SU-DHL-6 (cell line): ENCODE measurements at regions not wholly inside any gene's neighbourhood (a gene's known extent, or its start where the extent isn't known, plus 50 kb on each side); places are given as distances from the start of the nearest gene placed in this dataset.
A peak's percentile ranks its signal among the peaks of the same experiment; 100 is the strongest.

Experiments
- H2AFZ ChIP-seq: fragments of 200-600 bp; sonication (generic); 2 replicates; pipeline ENCODE4 v1.6.1; 2014; ENCODE audit warnings: low read depth, mild to moderate bottlenecking, moderate library complexity, mixed read lengths, antibody characterized with exemption, low read length; ENCODE audit not compliant: severe bottlenecking
- H3F3A ChIP-seq: fragments of 200-600 bp; shearing (Covaris generic); 2 replicates; pipeline ENCODE4 v1.6.0; 2016; ENCODE audit warnings: antibody characterized with exemption, mild to moderate bottlenecking; ENCODE audit not compliant: insufficient read depth
- H3K27ac ChIP-seq: fragments of 200-600 bp; sonication (generic); 2 replicates; pipeline ENCODE4 v1.5.1; 2016; ENCODE audit warnings: low read depth, mild to moderate bottlenecking, low read length, moderate library complexity, mixed read lengths
- H3K27me3 ChIP-seq: fragments of 200-600 bp; sonication (generic), shearing (Covaris generic); 2 replicates; pipeline ENCODE4 v1.6.0; 2014; ENCODE audit warnings: mild to moderate bottlenecking, low read length
- H3K36me3 ChIP-seq: fragments of 200-600 bp; sonication (generic); 2 replicates; pipeline ENCODE4 v1.6.1; 2014; ENCODE audit warnings: mild to moderate bottlenecking, low read length, mixed read lengths
- H3K4me2 ChIP-seq: fragments of 300-600, 200-600 bp; shearing (Covaris generic), sonication (generic); 2 replicates; pipeline ENCODE4 v1.6.0; 2014; ENCODE audit warnings: low read length, low read depth, mild to moderate bottlenecking; ENCODE audit not compliant: poor library complexity, severe bottlenecking
- H3K4me3 ChIP-seq: fragments of 200-600 bp; sonication (generic); 2 replicates; pipeline ENCODE4 v1.5.1; 2014; ENCODE audit warnings: antibody characterized with exemption, low read length, mild to moderate bottlenecking, mixed read lengths; ENCODE audit not compliant: insufficient read depth, poor library complexity, severe bottlenecking
- H3K79me2 ChIP-seq: fragments of 200-600 bp; sonication (generic); 2 replicates; pipeline ENCODE4 v1.6.1; 2014; ENCODE audit warnings: mild to moderate bottlenecking, low read length, moderate library complexity; ENCODE audit not compliant: insufficient read depth
- H3K9ac ChIP-seq: fragments of 200-600 bp; sonication (generic); 2 replicates; pipeline ENCODE4 v1.7.0; 2014; ENCODE audit warnings: mild to moderate bottlenecking, low read length
- H3K9me2 ChIP-seq: fragments of 200-600 bp; sonication (generic); replicated peaks from 2 replicates; pipeline ENCODE4 v1.6.1; 2014; ENCODE audit warnings: low read length; ENCODE audit not compliant: insufficient read depth
- H3K9me3 ChIP-seq: fragments of 200-600 bp; sonication (generic); 2 replicates; pipeline ENCODE4 v1.6.1; 2014; ENCODE audit warnings: low read length, mixed read lengths; ENCODE audit not compliant: insufficient read depth
- H4K20me1 ChIP-seq: fragments of 200-600 bp; sonication (generic); 2 replicates; pipeline ENCODE4 v1.6.1; 2014; ENCODE audit warnings: low read depth, mild to moderate bottlenecking, antibody characterized with exemption, low read length, moderate library complexity, mixed read lengths
- EZH2phosphoT487 ChIP-seq: fragments of 200-600 bp; sonication (generic), shearing (Covaris generic); conservative IDR thresholded peaks from 2 replicates; pipeline ENCODE4 v1.6.1; 2018; ENCODE audit warnings: mild to moderate bottlenecking, antibody characterized with exemption, low read length, moderate library complexity, mixed read lengths
- TF ChIP-seq, protein P1 (sequence below): fragments of 200-600 bp; sonication (generic); IDR thresholded peaks from one replicate; pipeline ENCODE4 v1.5.1; 2017; ENCODE audit warnings: antibody characterized with exemption, mild to moderate bottlenecking, low read length, moderate library complexity; ENCODE audit not compliant: insufficient read depth, poor library complexity, severe bottlenecking

- no peak overlapping the region for H2AFZ ChIP-seq
- no peak overlapping the region for H3K27ac ChIP-seq
- no peak overlapping the region for H3K4me3 ChIP-seq
- H4K20me1 ChIP-seq, result no peaks in the 10 kb centered on the region
- no peak overlapping the region for H3K4me2 ChIP-seq
- no peak overlapping the region for H3K9ac ChIP-seq
- no peaks in the 10 kb centered on the region for H3K79me2 ChIP-seq
- H3K9me2 ChIP-seq, result no peaks in the 10 kb centered on the region
- no peaks in the 10 kb centered on the region for H3K9me3 ChIP-seq
- H3K36me3 ChIP-seq, result no peaks in the 10 kb centered on the region
- H3K27me3 ChIP-seq, result no peaks in the 10 kb centered on the region
- no peaks in the 10 kb centered on the region for H3F3A ChIP-seq
- TF ChIP-seq, protein P1, sequence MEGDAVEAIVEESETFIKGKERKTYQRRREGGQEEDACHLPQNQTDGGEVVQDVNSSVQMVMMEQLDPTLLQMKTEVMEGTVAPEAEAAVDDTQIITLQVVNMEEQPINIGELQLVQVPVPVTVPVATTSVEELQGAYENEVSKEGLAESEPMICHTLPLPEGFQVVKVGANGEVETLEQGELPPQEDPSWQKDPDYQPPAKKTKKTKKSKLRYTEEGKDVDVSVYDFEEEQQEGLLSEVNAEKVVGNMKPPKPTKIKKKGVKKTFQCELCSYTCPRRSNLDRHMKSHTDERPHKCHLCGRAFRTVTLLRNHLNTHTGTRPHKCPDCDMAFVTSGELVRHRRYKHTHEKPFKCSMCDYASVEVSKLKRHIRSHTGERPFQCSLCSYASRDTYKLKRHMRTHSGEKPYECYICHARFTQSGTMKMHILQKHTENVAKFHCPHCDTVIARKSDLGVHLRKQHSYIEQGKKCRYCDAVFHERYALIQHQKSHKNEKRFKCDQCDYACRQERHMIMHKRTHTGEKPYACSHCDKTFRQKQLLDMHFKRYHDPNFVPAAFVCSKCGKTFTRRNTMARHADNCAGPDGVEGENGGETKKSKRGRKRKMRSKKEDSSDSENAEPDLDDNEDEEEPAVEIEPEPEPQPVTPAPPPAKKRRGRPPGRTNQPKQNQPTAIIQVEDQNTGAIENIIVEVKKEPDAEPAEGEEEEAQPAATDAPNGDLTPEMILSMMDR, result no peak
- TF ChIP-seq EZH2phosphoT487, result no peak
These were observed 105.1 kb downstream of the OXSM start for GRCh38 chr3:25895031-25895430.

DNA sequence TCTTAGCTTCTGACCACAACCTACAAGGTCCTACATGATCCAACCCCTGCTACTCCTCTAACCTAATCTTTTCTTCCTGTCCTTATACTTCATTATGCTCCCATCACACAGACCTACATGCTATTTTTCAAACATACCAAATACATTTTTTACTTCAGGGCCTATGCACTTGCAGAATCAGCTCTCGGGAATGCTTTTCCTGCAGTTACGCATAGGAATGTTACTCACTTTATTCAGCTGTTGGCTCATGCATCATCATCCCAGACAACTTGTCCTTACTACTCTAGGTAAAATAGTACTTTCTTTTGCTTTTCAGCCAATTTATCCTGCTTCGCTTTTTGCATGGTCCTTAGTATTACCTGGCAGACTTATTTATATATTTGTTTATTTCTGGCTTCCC, 105.6 kb downstream of the OXSM start:
- Histone ChIP-seq H3K9me3 (no peaks in the 10 kb centered on the region), H3K9me2 (no peaks in the 10 kb centered on the region), H3K27ac (no peak overlapping the region), H2AFZ (no peak overlapping the region), H3K27me3 (no peaks in the 10 kb centered on the region), H3K4me3 (no peak overlapping the region), H4K20me1 (no peaks in the 10 kb centered on the region), H3K79me2 (no peaks in the 10 kb centered on the region), H3K36me3 (no peaks in the 10 kb centered on the region), H3K4me2 (no peak overlapping the region), H3F3A (no peaks in the 10 kb centered on the region), H3K9ac (no peak overlapping the region)
- TF ChIP-seq EZH2phosphoT487, result no peak
- TF ChIP-seq, protein P1, result no peak

DNA sequence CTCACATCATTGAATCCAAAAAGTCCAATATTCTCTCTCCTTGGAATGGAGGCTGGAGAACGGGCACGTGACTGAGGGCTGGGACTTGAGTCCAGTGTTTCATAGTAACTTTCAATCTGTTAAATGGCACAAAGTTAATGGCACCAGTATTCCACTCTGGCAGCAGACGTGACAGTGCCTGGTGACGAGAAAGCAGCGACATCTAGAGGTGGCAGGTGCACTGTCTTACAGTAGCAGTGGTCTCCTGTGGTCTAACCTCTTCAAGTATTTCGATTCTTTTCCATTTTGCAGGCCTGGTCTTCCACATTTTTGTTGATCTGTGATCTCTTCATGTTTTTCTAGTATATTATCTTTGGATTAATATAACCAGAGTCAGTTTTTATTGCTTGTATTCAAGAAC, 107.1 kb downstream of the OXSM start:
- no peak overlapping the region for H2AFZ ChIP-seq
- no peaks in the 10 kb centered on the region for H3F3A ChIP-seq
- H4K20me1 ChIP-seq, result no peaks in the 10 kb centered on the region
- H3K79me2 ChIP-seq, result no peaks in the 10 kb centered on the region
- no peaks in the 10 kb centered on the region for H3K9me3 ChIP-seq
- no peaks in the 10 kb centered on the region for H3K27me3 ChIP-seq
- no peak overlapping the region for H3K4me3 ChIP-seq
- no peak for TF ChIP-seq EZH2phosphoT487
- TF ChIP-seq, protein P1, result peak; percentile 66
- H3K36me3 ChIP-seq, result no peaks in the 10 kb centered on the region
- H3K9me2 ChIP-seq, result no peaks in the 10 kb centered on the region
- no peak overlapping the region for H3K27ac ChIP-seq
- H3K9ac ChIP-seq, result no peak overlapping the region
- H3K4me2 ChIP-seq, result no peak overlapping the region
